A549 (cell line): ENCODE measurements at regions not wholly inside any gene's neighbourhood (a gene's known extent, or its start where the extent isn't known, plus 50 kb on each side); places are given as distances from the start of the nearest gene placed in this dataset.

Experiments
- ATAC-seq, 2 experiments: fragments of 200-7000 bp in 1 of 2; fragments of >200 bp in 1 of 2; cut with Nextera tagmentation in 1 of 2; cut with Tn5 transposase in 1 of 2; 3 replicates each; pipeline versions ENCODE4 v1.8.0 to v1.9.1; 2018 to 2020; ENCODE audit warnings: mild to moderate bottlenecking in 1 of 2, moderate library complexity in 1 of 2
- CTCF ChIA-PET: fragments of 300-600 bp; sonication (Branson Sonifier 250); formaldehyde crosslinking; extraction: SDS; loops from one replicate; lab custom pipeline; 2021; ENCODE audit warnings: antibody characterized with exemption, inconsistent platforms; lab: Yijun Ruan, JAX
- POLR2A ChIA-PET: fragments of 350-600 bp; formaldehyde crosslinking; extraction: SDS; loops from one replicate; lab custom pipeline; 2021; ENCODE audit warnings: antibody characterized with exemption, inconsistent platforms; lab: Yijun Ruan, JAX
- DNase-seq, 2 experiments: peaks; one replicate each; pipeline versions ENCODE4 v3.0.0 to v3.0.0-alpha.2; 2011 to 2016; ENCODE audit warnings: low read depth in 1 of 2, low spot score in 1 of 2
- FAIRE-seq: peaks from 2 replicates; lab custom pipeline; 2011; peaks lifted over from hg19 to GRCh38; lab: Jason Lieb, UNC
- H3K27ac ChIP-seq, 2 experiments: fragments of >200 bp; sonication (Bioruptor Twin); formaldehyde crosslinking; 3 replicates each; pipeline ENCODE4 v1.5.1; 2016 to 2017
- H3K4me1 ChIP-seq: fragments of >200 bp; sonication (Bioruptor Twin); formaldehyde crosslinking; 3 replicates; pipeline ENCODE4 v1.6.1; 2016
- H3K4me2 ChIP-seq: fragments of >200 bp; sonication (Bioruptor Twin); formaldehyde crosslinking; 3 replicates; pipeline ENCODE4 v1.6.1; 2016
- H3K4me3 ChIP-seq: fragments of >200 bp; sonication (Bioruptor Twin); formaldehyde crosslinking; 3 replicates; pipeline ENCODE4 v1.5.1; 2016
- H3K9me3 ChIP-seq: fragments of >200 bp; sonication (Bioruptor Twin); formaldehyde crosslinking; 3 replicates; pipeline ENCODE4 v1.6.1; 2016
- CBX2 ChIP-seq: fragments of 200-600 bp; sonication (generic); IDR thresholded peaks from 2 replicates; pipeline ENCODE4 v1.6.1; 2016; ENCODE audit warnings: low read depth, mild to moderate bottlenecking, borderline replicate concordance
- CHD4 ChIP-seq: fragments of 200-600 bp; sonication (generic); IDR thresholded peaks from 2 replicates; pipeline ENCODE4 v1.6.1; 2016; ENCODE audit warnings: antibody characterized with exemption, mild to moderate bottlenecking, borderline replicate concordance
- EHF ChIP-seq: fragments of 250-450 bp; sonication (Bioruptor Pico); IDR thresholded peaks from 2 replicates; pipeline ENCODE4 v1.5.0; 2020; ENCODE audit warnings: mild to moderate bottlenecking
- FOSB ChIP-seq: fragments of 250-450 bp; sonication (Bioruptor Pico); IDR thresholded peaks from 2 replicates; pipeline ENCODE4 v1.5.0; 2020; ENCODE audit warnings: mild to moderate bottlenecking, moderate library complexity
- HEYL ChIP-seq: fragments of 250-450 bp; sonication (Bioruptor Pico); IDR thresholded peaks from 2 replicates; pipeline ENCODE4 v1.8.0; 2021; ENCODE audit warnings: mild to moderate bottlenecking, moderate library complexity
- HOXB13 ChIP-seq: fragments of 250-450 bp; sonication (Bioruptor Pico); IDR thresholded peaks from 2 replicates; pipeline ENCODE4 v1.5.0; 2020; ENCODE audit warnings: low read depth, mild to moderate bottlenecking, moderate library complexity
- HOXB5 ChIP-seq: fragments of 250-450 bp; sonication (Bioruptor Pico); IDR thresholded peaks from 2 replicates; pipeline ENCODE4 v1.5.0; 2020; ENCODE audit warnings: mild to moderate bottlenecking, moderate library complexity
- MAFK ChIP-seq: fragments of 450-650 bp; IDR thresholded peaks from 2 replicates; pipeline ENCODE4 v1.6.1; 2014; ENCODE audit not compliant: partially characterized antibody
- MYC ChIP-seq: IDR thresholded peaks from 2 replicates; pipeline ENCODE4 v1.6.1; 2012; ENCODE audit warnings: mild to moderate bottlenecking, inconsistent platforms, low read length, improper control_type of control experiment, borderline replicate concordance
- NR3C1 ChIP-seq: fragments of >200 bp; sonication (Bioruptor Twin); formaldehyde crosslinking; IDR thresholded peaks from 3 replicates; pipeline ENCODE4 v1.6.1; 2017
- POLR2AphosphoS2 ChIP-seq: conservative IDR thresholded peaks from 2 replicates; pipeline ENCODE4 v1.6.1; 2012; ENCODE audit warnings: low read length, improper control_type of control experiment, inconsistent platforms
- RAD21 ChIP-seq, 2 experiments: fragments of >200 bp in 1 of 2; sonication (Bioruptor Twin) in 1 of 2; formaldehyde crosslinking in 1 of 2; IDR thresholded peaks in 1 of 2; conservative IDR thresholded peaks in 1 of 2; 2 replicates in 1 of 2; 3 replicates in 1 of 2; pipeline ENCODE4 v1.6.1; 2012 to 2018; ENCODE audit warnings: inconsistent platforms in 1 of 2
- RARB ChIP-seq: fragments of 250-450 bp; sonication (Bioruptor Pico); IDR thresholded peaks from 2 replicates; pipeline ENCODE4 v1.8.0; 2021; ENCODE audit warnings: mild to moderate bottlenecking, moderate library complexity
- RCOR1 ChIP-seq: fragments of 150-350 bp; IDR thresholded peaks from 2 replicates; pipeline ENCODE4 v1.6.1; 2014; ENCODE audit warnings: antibody characterized with exemption, low read length, low read depth
- RFX5 ChIP-seq: fragments of 450-650 bp; IDR thresholded peaks from 2 replicates; pipeline ENCODE4 v1.7.1; 2014; ENCODE audit warnings: antibody characterized with exemption, mild to moderate bottlenecking, moderate library complexity
- SMC3 ChIP-seq: fragments of >200 bp; sonication (Bioruptor Twin); formaldehyde crosslinking; IDR thresholded peaks from 3 replicates; pipeline ENCODE4 v1.6.1; 2018; ENCODE audit warnings: inconsistent platforms
- ZFP36 ChIP-seq: fragments of 450-650 bp; IDR thresholded peaks from 2 replicates; pipeline ENCODE4 v1.6.1; 2014; ENCODE audit warnings: borderline replicate concordance; ENCODE audit not compliant: partially characterized antibody
- WGBS: methylation state at CpG from one replicate; pipeline ENCODE4 v1.1.6; 2017; ENCODE audit errors: missing lambda C conversion rate; 5-methylcytosine and 5-hydroxymethylcytosine counted together
- TF ChIP-seq, protein P1 (sequence below): fragments of 200-600 bp; sonication (generic); IDR thresholded peaks from 2 replicates; pipeline ENCODE4 v1.6.1; 2016; ENCODE audit warnings: antibody characterized with exemption, mild to moderate bottlenecking, moderate library complexity
- TF ChIP-seq, protein P2 (sequence below): fragments of >200 bp; sonication (Bioruptor Twin); formaldehyde crosslinking; IDR thresholded peaks from 3 replicates; pipeline ENCODE4 v1.5.1; 2016

DNA sequence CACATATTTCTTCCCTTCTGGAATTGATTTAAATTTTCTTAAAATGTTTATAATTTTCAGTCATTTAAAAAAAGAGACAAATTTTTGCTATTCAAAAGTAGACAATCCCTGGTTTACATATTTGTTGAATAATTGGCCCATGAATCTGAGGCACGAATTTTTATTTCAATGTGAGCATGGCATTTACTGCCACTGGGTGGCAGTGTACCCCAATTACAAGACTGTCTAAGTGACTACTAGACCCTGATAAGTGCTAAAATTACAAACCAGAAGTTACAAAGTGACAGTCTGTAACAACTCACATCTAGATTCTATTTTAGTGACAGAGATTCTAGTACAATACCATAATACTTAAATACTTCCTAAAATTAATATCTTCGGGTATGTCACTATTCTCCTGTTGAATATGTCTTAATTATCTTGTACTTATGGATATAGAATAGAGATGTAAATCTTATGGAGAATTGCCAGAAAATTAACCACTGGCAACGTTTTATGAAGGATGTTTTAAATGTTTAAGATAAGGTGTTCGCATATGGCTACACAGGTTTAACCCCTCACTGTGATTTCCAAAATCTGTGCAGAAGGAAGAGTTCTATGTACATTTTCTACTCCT is 235.8 kb downstream of the MAP2K4 start:
- DNase-seq (peak; percentile 55 to 75), FAIRE-seq (peak; percentile 94), ATAC-seq (peak; percentile 73 to 91; a peak in 4 of 6 replicates)
- 5% methylated on average over 4 of the region's 4 CpGs for WGBS
- peaks cover 9% of the 10 kb centered on the region; the same call in 2 of the 3 replicates for H3K4me1 ChIP-seq
- CTCF ChIA-PET = interaction anchor here (0.7 to 11.0 kb wide), 33 partner anchors 8 to 747 kb away, joined by 3 to 219 read pairs (median 4); partner anchors contain the start of gene MYOCD
- POLR2A ChIA-PET = no interaction called here
- TF ChIP-seq HEYL (no peak), EHF (no peak), FOSB (CRISPR knock-in tag) (no peak), CBX2 (no peak), SMC3 (peak; percentile 99), MYC (0 out of 2 replicates have a peak, but pooled peaks have one; percentile 43), NR3C1 (no peak), MAFK (no peak), CHD4 (no peak), HOXB5 (CRISPR knock-in tag) (no peak), ZFP36 (no peak), POLR2AphosphoS2 (no peak), RAD21 (conservative IDR thresholded peaks at IDR 0.05 in 1 of 2, IDR thresholded peaks at IDR 0.05 in 1 of 2) (peak; percentile 94 to 98)
- TF ChIP-seq, protein P1, sequence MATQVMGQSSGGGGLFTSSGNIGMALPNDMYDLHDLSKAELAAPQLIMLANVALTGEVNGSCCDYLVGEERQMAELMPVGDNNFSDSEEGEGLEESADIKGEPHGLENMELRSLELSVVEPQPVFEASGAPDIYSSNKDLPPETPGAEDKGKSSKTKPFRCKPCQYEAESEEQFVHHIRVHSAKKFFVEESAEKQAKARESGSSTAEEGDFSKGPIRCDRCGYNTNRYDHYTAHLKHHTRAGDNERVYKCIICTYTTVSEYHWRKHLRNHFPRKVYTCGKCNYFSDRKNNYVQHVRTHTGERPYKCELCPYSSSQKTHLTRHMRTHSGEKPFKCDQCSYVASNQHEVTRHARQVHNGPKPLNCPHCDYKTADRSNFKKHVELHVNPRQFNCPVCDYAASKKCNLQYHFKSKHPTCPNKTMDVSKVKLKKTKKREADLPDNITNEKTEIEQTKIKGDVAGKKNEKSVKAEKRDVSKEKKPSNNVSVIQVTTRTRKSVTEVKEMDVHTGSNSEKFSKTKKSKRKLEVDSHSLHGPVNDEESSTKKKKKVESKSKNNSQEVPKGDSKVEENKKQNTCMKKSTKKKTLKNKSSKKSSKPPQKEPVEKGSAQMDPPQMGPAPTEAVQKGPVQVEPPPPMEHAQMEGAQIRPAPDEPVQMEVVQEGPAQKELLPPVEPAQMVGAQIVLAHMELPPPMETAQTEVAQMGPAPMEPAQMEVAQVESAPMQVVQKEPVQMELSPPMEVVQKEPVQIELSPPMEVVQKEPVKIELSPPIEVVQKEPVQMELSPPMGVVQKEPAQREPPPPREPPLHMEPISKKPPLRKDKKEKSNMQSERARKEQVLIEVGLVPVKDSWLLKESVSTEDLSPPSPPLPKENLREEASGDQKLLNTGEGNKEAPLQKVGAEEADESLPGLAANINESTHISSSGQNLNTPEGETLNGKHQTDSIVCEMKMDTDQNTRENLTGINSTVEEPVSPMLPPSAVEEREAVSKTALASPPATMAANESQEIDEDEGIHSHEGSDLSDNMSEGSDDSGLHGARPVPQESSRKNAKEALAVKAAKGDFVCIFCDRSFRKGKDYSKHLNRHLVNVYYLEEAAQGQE = no peak
- TF ChIP-seq, protein P2, sequence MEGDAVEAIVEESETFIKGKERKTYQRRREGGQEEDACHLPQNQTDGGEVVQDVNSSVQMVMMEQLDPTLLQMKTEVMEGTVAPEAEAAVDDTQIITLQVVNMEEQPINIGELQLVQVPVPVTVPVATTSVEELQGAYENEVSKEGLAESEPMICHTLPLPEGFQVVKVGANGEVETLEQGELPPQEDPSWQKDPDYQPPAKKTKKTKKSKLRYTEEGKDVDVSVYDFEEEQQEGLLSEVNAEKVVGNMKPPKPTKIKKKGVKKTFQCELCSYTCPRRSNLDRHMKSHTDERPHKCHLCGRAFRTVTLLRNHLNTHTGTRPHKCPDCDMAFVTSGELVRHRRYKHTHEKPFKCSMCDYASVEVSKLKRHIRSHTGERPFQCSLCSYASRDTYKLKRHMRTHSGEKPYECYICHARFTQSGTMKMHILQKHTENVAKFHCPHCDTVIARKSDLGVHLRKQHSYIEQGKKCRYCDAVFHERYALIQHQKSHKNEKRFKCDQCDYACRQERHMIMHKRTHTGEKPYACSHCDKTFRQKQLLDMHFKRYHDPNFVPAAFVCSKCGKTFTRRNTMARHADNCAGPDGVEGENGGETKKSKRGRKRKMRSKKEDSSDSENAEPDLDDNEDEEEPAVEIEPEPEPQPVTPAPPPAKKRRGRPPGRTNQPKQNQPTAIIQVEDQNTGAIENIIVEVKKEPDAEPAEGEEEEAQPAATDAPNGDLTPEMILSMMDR = peak; percentile 98
- TF ChIP-seq, all 56 proteins: peak for 4
- Histone ChIP-seq H3K9me3 (no peaks in the 10 kb centered on the region), H3K4me2 (peak overlapping the region; percentile 11; the same call in 2 of the 3 replicates), H3K4me3 (no peak overlapping the region), H3K27ac (peak overlapping the region; percentile 41 to 54; a peak in 5 of 6 replicates)

DNA sequence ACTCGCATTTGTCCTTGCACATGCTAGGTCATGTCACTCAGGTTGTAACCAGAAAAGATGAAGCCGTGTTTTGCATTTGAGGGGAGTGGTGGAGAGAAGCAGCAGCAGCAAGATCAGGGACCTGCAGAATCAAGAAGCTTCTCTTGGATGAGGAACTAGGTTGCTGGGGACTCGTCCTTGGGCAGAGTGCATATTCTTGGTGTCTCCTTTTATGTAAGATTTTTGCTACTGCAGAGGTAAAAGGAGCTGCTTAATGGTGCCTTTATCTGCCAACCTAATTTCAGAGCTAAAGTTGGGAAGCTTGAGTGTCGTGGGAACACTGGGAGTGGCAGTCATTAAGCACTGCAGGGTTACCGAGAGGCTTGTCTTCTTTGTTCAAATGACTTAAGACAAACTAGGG is 236.5 kb downstream of the MAP2K4 start:
- no peak for TF ChIP-seq HOXB13 (CRISPR knock-in tag)
- no peak for TF ChIP-seq RARB (CRISPR knock-in tag)
- no peak for TF ChIP-seq RCOR1
- TF ChIP-seq HOXB5 (CRISPR knock-in tag) = no peak
- no peak for TF ChIP-seq RFX5
- no peak for FAIRE-seq
- DNase-seq = no peak
- H3K4me3 ChIP-seq = no peak overlapping the region
- peak overlapping the region; percentile 11; the same call in 2 of the 3 replicates for H3K4me2 ChIP-seq
- WGBS = 61% methylated on average over 5 of the region's 5 CpGs
- H3K27ac ChIP-seq = peak overlapping the region; percentile 41 to 54
- peaks cover 9% of the 10 kb centered on the region; the same call in 2 of the 3 replicates for H3K4me1 ChIP-seq
- no peaks in the 10 kb centered on the region for H3K9me3 ChIP-seq
- ChIA-PET CTCF (interaction anchor here (0.6 to 11.0 kb wide), 28 partner anchors 10 to 746 kb away, joined by 3 to 219 read pairs (median 4); partner anchors contain the start of gene MYOCD), POLR2A (no interaction called here)
- no peak for ATAC-seq
